Hepatocyte (in vitro differentiated cells): ENCODE measurements at regions not wholly inside any gene's neighbourhood (a gene's known extent, or its start where the extent isn't known, plus 50 kb on each side); places are given as distances from the start of the nearest gene placed in this dataset.

Source experiments
- EZH2 ChIP-seq: fragments of 200-600 bp; sonication (generic); IDR thresholded peaks from 2 replicates; pipeline ENCODE4 v1.6.1; 2016; ENCODE audit warnings: antibody characterized with exemption, mild to moderate bottlenecking, borderline replicate concordance
- EZH2phosphoT487 ChIP-seq: fragments of 200-600 bp; sonication (generic); IDR thresholded peaks from one replicate; pipeline ENCODE4 v1.6.1; 2018; ENCODE audit warnings: antibody characterized with exemption, mild to moderate bottlenecking, low read depth, moderate library complexity; ENCODE audit not compliant: unreplicated experiment, severe bottlenecking
- TF ChIP-seq, protein P1 (sequence below): fragments of 200-600 bp; sonication (generic); IDR thresholded peaks from 2 replicates; pipeline ENCODE4 v1.5.1; 2016; ENCODE audit warnings: antibody characterized with exemption, mild to moderate bottlenecking; ENCODE audit not compliant: poor library complexity

DNA sequence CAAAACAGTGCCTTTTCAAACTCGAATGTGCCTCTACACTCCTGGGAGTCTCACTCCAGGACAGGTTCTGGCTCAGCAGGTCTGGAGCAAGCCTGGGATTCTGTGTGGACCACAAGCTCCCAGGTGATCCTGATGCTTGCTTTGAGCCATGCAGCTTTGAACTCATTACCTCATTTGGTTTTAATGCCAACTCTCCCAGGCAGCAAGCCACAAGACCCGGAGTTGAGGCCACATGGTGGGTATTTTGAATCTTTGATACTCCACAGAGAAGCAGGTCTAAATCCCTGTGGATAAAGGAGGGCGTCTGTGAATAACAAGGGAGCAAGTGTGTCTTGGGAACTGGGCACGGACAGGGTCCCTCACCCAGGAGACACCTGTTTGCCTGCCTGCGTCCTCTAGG lies 205.4 kb upstream of the CST7 start:
- TF ChIP-seq, protein P1, sequence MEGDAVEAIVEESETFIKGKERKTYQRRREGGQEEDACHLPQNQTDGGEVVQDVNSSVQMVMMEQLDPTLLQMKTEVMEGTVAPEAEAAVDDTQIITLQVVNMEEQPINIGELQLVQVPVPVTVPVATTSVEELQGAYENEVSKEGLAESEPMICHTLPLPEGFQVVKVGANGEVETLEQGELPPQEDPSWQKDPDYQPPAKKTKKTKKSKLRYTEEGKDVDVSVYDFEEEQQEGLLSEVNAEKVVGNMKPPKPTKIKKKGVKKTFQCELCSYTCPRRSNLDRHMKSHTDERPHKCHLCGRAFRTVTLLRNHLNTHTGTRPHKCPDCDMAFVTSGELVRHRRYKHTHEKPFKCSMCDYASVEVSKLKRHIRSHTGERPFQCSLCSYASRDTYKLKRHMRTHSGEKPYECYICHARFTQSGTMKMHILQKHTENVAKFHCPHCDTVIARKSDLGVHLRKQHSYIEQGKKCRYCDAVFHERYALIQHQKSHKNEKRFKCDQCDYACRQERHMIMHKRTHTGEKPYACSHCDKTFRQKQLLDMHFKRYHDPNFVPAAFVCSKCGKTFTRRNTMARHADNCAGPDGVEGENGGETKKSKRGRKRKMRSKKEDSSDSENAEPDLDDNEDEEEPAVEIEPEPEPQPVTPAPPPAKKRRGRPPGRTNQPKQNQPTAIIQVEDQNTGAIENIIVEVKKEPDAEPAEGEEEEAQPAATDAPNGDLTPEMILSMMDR, result no peak
- no peak for TF ChIP-seq EZH2
- no peak for TF ChIP-seq EZH2phosphoT487
